SKM-1 (cell line): ENCODE measurements at regions not wholly inside any gene's neighbourhood (a gene's known extent, or its start where the extent isn't known, plus 50 kb on each side); places are given as distances from the start of the nearest gene placed in this dataset.
"Not testable (repeated sequence)": the region's sequence is repeated elsewhere in the genome, so short reads cannot be mapped to it uniquely, and the experiment has no call there.

Experiments
- DNase-seq: peaks from one replicate; lab custom pipeline; 2025; ENCODE audit not compliant: unreplicated experiment; lab: John Stamatoyannopoulos, UW

- no peak for DNase-seq
These were observed 1618.0 kb upstream of the PCDH10 start for GRCh38 chr4:131531087-131531486.

GRCh38 chr4:131534944-131535645 is 1614.0 kb upstream of the PCDH10 start:
- no peak for DNase-seq

GRCh38 chr4:131540256-131540655 is 1608.8 kb upstream of the PCDH10 start:
- no peak for DNase-seq

- DNase-seq, result no peak
These were observed 1601.5 kb upstream of the PCDH10 start for GRCh38 chr4:131547506-131547981.

GRCh38 chr4:131551306-131551705 is 1597.8 kb upstream of the PCDH10 start:
- no peak for DNase-seq

GRCh38 chr4:131566026-131566425 is 1583.1 kb upstream of the PCDH10 start:
- DNase-seq, result no peak

- DNase-seq, result no peak
These were observed 1564.5 kb upstream of the PCDH10 start for GRCh38 chr4:131584587-131584986.

GRCh38 chr4:131595140-131595539 is 1554.0 kb upstream of the PCDH10 start:
- DNase-seq, result no peak

GRCh38 chr4:131603705-131604104 is 1545.4 kb upstream of the PCDH10 start:
- no peak for DNase-seq

GRCh38 chr4:131609039-131609438 is 1540.1 kb upstream of the PCDH10 start:
- DNase-seq, result no peak

GRCh38 chr4:131610517-131610916 is 1538.6 kb upstream of the PCDH10 start:
- DNase-seq, result not testable (repeated sequence)

- no peak for DNase-seq
These were observed 1535.8 kb upstream of the PCDH10 start for GRCh38 chr4:131613086-131613823.

- no peak for DNase-seq
These were observed 1535.3 kb upstream of the PCDH10 start for GRCh38 chr4:131613824-131614216.

GRCh38 chr4:131632877-131633276 is 1516.2 kb upstream of the PCDH10 start:
- no peak for DNase-seq

GRCh38 chr4:131635191-131635590 is 1513.9 kb upstream of the PCDH10 start:
- no peak for DNase-seq

- no peak for DNase-seq
These were observed 1510.3 kb upstream of the PCDH10 start for GRCh38 chr4:131638781-131639180.

GRCh38 chr4:131644619-131645018 is 1504.5 kb upstream of the PCDH10 start:
- DNase-seq, result no peak

- no peak for DNase-seq
These were observed 1499.9 kb upstream of the PCDH10 start for GRCh38 chr4:131649227-131649626.

- DNase-seq, result no peak
These were observed 1498.1 kb upstream of the PCDH10 start for GRCh38 chr4:131650951-131651350.

- DNase-seq, result not testable (repeated sequence)
These were observed 1465.8 kb upstream of the PCDH10 start for GRCh38 chr4:131683314-131683713.

GRCh38 chr4:131721883-131722282 is 1427.2 kb upstream of the PCDH10 start:
- DNase-seq, result no peak

GRCh38 chr4:131723069-131723468 is 1426.0 kb upstream of the PCDH10 start:
- DNase-seq, result not testable (repeated sequence)
